GM21723 (cell line): ENCODE measurements at regions not wholly inside any gene's neighbourhood (a gene's known extent, or its start where the extent isn't known, plus 50 kb on each side); places are given as distances from the start of the nearest gene placed in this dataset.

ENCODE experiments used
- ATAC-seq: cut with Tn5 transposase; IDR thresholded peaks from one replicate; pipeline ENCODE4 v1.9.1; 2021; ENCODE audit warnings: mild to moderate bottlenecking, moderate library complexity; ENCODE audit not compliant: unreplicated experiment

- no peak for ATAC-seq
Observed at GRCh38 chr3:159210336-159210735, 408.5 kb downstream of the MFSD1 start.

GRCh38 chr3:159216311-159216710 lies 414.5 kb downstream of the MFSD1 start:
- ATAC-seq: no peak

- ATAC-seq: no peak
Observed at GRCh38 chr3:159219231-159219630, 417.4 kb downstream of the MFSD1 start.

- ATAC-seq: no peak
Observed at GRCh38 chr3:159221335-159221734, 419.5 kb downstream of the MFSD1 start.

- no peak for ATAC-seq
Observed at GRCh38 chr3:159229116-159229680, 427.3 kb downstream of the MFSD1 start.

- ATAC-seq: no peak
Observed at GRCh38 chr3:159232966-159233365, 431.1 kb downstream of the MFSD1 start.

GRCh38 chr3:159233734-159234133 lies 431.9 kb downstream of the MFSD1 start:
- ATAC-seq: no peak

GRCh38 chr3:159234306-159234705 lies 432.5 kb downstream of the MFSD1 start:
- no peak for ATAC-seq

GRCh38 chr3:159236321-159236720 lies 434.5 kb downstream of the MFSD1 start:
- ATAC-seq: no peak

GRCh38 chr3:159237226-159237625 lies 435.4 kb downstream of the MFSD1 start:
- no peak for ATAC-seq

GRCh38 chr3:159238646-159239045 lies 436.8 kb downstream of the MFSD1 start:
- no peak for ATAC-seq

- no peak for ATAC-seq
Observed at GRCh38 chr3:159239059-159239458, 437.2 kb downstream of the MFSD1 start.

GRCh38 chr3:159244933-159245332 lies 443.1 kb downstream of the MFSD1 start:
- ATAC-seq: no peak

GRCh38 chr3:159245871-159246270 lies 444.0 kb downstream of the MFSD1 start:
- no peak for ATAC-seq

GRCh38 chr3:159246385-159246784 lies 444.5 kb downstream of the MFSD1 start:
- no peak for ATAC-seq

GRCh38 chr3:159249472-159250174 lies 447.8 kb downstream of the MFSD1 start:
- no peak for ATAC-seq

- ATAC-seq: no peak
Observed at GRCh38 chr3:159250961-159251360, 449.1 kb downstream of the MFSD1 start.

- no peak for ATAC-seq
Observed at GRCh38 chr3:159252274-159252673, 450.4 kb downstream of the MFSD1 start.

GRCh38 chr3:159252772-159253384 lies 451.0 kb downstream of the MFSD1 start:
- ATAC-seq: peak; percentile 63

- no peak for ATAC-seq
Observed at GRCh38 chr3:159253860-159254259, 452.0 kb downstream of the MFSD1 start.

GRCh38 chr3:159257954-159258353 lies 456.1 kb downstream of the MFSD1 start:
- no peak for ATAC-seq

GRCh38 chr3:159258934-159259333 lies 457.1 kb downstream of the MFSD1 start:
- ATAC-seq: no peak
